ENCODE measurements at regions not wholly inside any gene's neighbourhood (a gene's known extent, or its start where the extent isn't known, plus 50 kb on each side); places are given as distances from the start of the nearest gene placed in this dataset.

DNA sequence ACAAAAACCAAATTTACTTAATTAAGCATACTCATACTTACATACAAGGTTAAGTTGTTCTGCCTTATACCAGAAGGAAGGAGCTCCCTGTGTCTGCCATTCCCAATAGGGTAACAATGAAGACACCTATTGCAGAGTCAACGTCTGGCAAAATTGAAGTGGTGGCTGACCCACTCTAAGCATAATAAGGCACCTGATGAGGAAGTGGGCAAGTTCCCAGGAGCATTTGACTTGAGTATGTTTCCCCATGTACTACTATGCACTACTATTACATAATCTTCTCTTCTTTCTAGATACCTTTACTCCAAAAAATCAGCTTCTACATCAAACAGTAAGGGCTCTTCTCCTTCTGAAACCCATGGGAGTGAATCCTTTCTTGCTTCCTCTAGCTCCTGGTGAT lies 591.5 kb downstream of the PPARGC1A start:
- H3K4me1 Mint-ChIP-seq (ENCODE audit: low read depth) = no peaks in the 10 kb centered on the region
- H3K4me3 Mint-ChIP-seq (ENCODE audit: low read depth) = no peak overlapping the region
- H3K36me3 Mint-ChIP-seq (ENCODE audit: insufficient read depth) = no peaks in the 10 kb centered on the region
- no peak for DNase-seq (ENCODE audit: low spot score, unreplicated experiment)
- H3K9me3 Mint-ChIP-seq (ENCODE audit: low read depth) = no peaks in the 10 kb centered on the region
- TF ChIP-seq, protein P1, sequence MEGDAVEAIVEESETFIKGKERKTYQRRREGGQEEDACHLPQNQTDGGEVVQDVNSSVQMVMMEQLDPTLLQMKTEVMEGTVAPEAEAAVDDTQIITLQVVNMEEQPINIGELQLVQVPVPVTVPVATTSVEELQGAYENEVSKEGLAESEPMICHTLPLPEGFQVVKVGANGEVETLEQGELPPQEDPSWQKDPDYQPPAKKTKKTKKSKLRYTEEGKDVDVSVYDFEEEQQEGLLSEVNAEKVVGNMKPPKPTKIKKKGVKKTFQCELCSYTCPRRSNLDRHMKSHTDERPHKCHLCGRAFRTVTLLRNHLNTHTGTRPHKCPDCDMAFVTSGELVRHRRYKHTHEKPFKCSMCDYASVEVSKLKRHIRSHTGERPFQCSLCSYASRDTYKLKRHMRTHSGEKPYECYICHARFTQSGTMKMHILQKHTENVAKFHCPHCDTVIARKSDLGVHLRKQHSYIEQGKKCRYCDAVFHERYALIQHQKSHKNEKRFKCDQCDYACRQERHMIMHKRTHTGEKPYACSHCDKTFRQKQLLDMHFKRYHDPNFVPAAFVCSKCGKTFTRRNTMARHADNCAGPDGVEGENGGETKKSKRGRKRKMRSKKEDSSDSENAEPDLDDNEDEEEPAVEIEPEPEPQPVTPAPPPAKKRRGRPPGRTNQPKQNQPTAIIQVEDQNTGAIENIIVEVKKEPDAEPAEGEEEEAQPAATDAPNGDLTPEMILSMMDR (IDR thresholded peaks at IDR 0.05; ENCODE audit: unreplicated experiment) = no peak
- H3K27ac Mint-ChIP-seq = no peak overlapping the region
- H3K27me3 Mint-ChIP-seq = no peaks in the 10 kb centered on the region

DNA sequence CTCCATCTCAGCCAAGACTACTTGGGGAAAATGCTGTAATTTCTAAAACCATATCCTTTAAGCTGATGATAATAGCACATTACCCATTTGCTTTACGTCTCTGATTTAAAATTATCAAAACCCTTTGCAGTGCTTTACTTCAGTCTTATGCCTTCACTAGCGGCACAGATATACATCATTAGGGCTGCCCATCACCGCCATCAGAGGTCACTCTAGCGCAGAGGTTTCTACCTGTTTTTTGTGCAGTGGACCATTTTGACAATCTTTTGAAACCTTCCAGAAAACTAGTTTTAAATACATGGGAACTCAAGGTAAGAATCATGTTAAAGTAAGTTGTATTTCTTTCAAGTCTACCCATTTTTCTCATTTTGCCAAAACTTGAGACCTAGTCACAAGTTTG lies 592.5 kb downstream of the PPARGC1A start:
- DNase-seq (ENCODE audit: low spot score, unreplicated experiment) = no peak
- H3K27ac Mint-ChIP-seq = no peak overlapping the region
- TF ChIP-seq, protein P1 (IDR thresholded peaks at IDR 0.05; ENCODE audit: unreplicated experiment) = no peak
- no peak overlapping the region for H3K4me3 Mint-ChIP-seq (ENCODE audit: low read depth)
- no peaks in the 10 kb centered on the region for H3K36me3 Mint-ChIP-seq (ENCODE audit: insufficient read depth)
- no peaks in the 10 kb centered on the region for H3K27me3 Mint-ChIP-seq
- no peaks in the 10 kb centered on the region for H3K9me3 Mint-ChIP-seq (ENCODE audit: low read depth)
- H3K4me1 Mint-ChIP-seq (ENCODE audit: low read depth) = no peaks in the 10 kb centered on the region

DNA sequence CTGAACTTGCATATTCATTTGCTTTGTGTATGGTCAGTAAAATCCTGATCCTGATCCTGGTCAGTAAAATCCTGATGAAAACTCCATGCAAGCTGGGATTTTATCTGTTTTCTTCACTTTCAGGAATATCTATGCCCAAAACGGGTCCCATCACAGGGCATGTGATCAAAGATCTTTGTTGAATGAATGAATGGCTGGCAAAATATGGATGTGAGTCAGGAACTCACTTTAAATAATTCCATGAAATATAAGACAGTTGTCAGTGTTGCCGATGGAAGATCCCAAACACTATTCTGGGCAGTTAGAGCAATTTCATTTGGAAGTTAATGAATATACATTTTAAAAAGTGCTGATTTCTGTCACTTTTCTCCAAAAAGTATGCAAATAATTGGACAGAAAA lies 598.4 kb downstream of the GBA3 start:
- no peak for DNase-seq (ENCODE audit: low spot score, unreplicated experiment)
- H3K36me3 Mint-ChIP-seq (ENCODE audit: insufficient read depth) = no peaks in the 10 kb centered on the region
- peaks cover 2% of the 10 kb centered on the region for H3K9me3 Mint-ChIP-seq (ENCODE audit: low read depth)
- H3K27ac Mint-ChIP-seq = no peak overlapping the region
- H3K4me3 Mint-ChIP-seq (ENCODE audit: low read depth) = no peak overlapping the region
- H3K27me3 Mint-ChIP-seq = no peaks in the 10 kb centered on the region
- TF ChIP-seq, protein P1 (IDR thresholded peaks at IDR 0.05; ENCODE audit: unreplicated experiment) = no peak
- no peaks in the 10 kb centered on the region for H3K4me1 Mint-ChIP-seq (ENCODE audit: low read depth)

DNA sequence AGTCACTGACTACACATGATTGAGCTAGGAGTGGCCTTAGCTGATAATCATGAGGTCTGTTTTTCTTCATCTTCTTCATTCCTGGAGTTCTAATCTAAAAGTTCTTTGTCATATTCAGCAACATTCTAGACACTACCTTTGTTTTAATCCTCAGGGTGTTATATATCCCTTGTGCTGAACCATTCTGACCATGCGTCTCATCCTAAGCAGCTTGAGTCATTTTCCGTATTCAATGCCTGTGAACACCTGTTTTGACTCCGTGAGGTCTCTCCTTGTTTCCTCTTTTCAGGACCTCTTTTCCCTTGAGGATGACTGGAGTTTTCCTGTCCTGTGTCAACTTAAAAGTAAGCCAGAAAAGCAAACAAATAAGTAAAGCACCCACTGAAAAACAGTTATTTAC lies 597.9 kb downstream of the GBA3 start:
- H3K36me3 Mint-ChIP-seq (ENCODE audit: insufficient read depth) = no peaks in the 10 kb centered on the region
- no peaks in the 10 kb centered on the region for H3K4me1 Mint-ChIP-seq (ENCODE audit: low read depth)
- peaks cover 2% of the 10 kb centered on the region for H3K9me3 Mint-ChIP-seq (ENCODE audit: low read depth)
- H3K4me3 Mint-ChIP-seq (ENCODE audit: low read depth) = no peak overlapping the region
- H3K27ac Mint-ChIP-seq = no peak overlapping the region
- DNase-seq (ENCODE audit: low spot score, unreplicated experiment) = no peak
- TF ChIP-seq, protein P1 (IDR thresholded peaks at IDR 0.05; ENCODE audit: unreplicated experiment) = no peak
- H3K27me3 Mint-ChIP-seq = no peaks in the 10 kb centered on the region

DNA sequence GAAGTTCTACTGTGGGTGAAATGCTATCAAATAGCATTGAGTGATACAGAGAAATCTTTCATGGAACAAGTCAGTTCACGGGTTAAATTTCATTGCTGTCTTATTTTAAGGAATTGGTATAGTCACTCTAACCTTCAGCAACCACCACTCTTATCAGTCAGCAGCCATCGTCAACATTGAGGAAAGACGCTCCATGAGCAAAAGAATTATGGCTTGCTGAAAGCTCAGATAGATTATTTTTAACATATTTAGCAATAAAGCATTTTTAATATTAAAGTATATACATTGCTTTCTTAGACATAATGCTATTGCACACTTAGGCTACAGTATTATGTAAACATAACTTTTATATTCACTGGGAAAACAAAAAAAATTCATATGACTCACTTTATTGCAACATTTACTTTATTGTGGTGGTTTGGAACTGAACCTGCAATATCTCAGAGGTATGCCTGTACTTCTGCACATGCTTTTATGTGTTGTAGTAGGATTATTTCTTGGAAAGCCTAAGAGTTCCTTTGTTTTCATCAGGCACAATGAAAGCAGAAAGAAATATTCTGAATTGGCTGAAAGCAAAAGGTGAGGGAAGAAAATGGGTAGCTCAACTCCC lies 586.7 kb downstream of the GBA3 start:
- no peaks in the 10 kb centered on the region for H3K4me1 Mint-ChIP-seq (ENCODE audit: low read depth)

More for the DNA sequence above, 586.7 kb downstream of the GBA3 start:
- Mint-ChIP-seq H3K27ac (no peak overlapping the region), H3K27me3 (no peaks in the 10 kb centered on the region), H3K4me3 (ENCODE audit: low read depth) (no peak overlapping the region), H3K36me3 (ENCODE audit: insufficient read depth) (no peaks in the 10 kb centered on the region), H3K9me3 (ENCODE audit: low read depth) (no peaks in the 10 kb centered on the region)
- DNase-seq (ENCODE audit: low spot score, unreplicated experiment) = no peak
- TF ChIP-seq, protein P1 (IDR thresholded peaks at IDR 0.05; ENCODE audit: unreplicated experiment) = no peak

Measured in progenitor cell of endocrine pancreas (in vitro differentiated cells).